Common myeloid progenitor, CD34-positive (primary cell): ENCODE measurements at regions not wholly inside any gene's neighbourhood (a gene's known extent, or its start where the extent isn't known, plus 50 kb on each side); places are given as distances from the start of the nearest gene placed in this dataset.

Experiments
- CTCF ChIA-PET: fragments of 350-600 bp; sonication (Branson Sonifier 250); formaldehyde crosslinking; loops from one replicate; lab custom pipeline; 2021; ENCODE audit warnings: antibody characterized with exemption; lab: Charles Lee
- POLR2A ChIA-PET: fragments of 350-600 bp; sonication (Branson Sonifier 250); formaldehyde crosslinking; loops from one replicate; lab custom pipeline; 2021; ENCODE audit warnings: antibody characterized with exemption; lab: Charles Lee
- DNase-seq, 3 donors: peaks; one replicate each; pipeline versions ENCODE4 v3.0.0 to v3.0.0-alpha.2; 2013
- H3K27ac ChIP-seq, 2 experiments: 1 replicate in 1 of 2; 2 replicates in 1 of 2; pipeline ENCODE4 v1.7.0; 2013; ENCODE audit warnings: inconsistent platforms in 2 of 2, low read length in 2 of 2, mild to moderate bottlenecking in 2 of 2, low read depth in 1 of 2, moderate library complexity in 1 of 2; ENCODE audit not compliant: severe bottlenecking in 2 of 2, insufficient read depth in 1 of 2, poor library complexity in 1 of 2
- H3K27me3 ChIP-seq, 5 experiments: replicated peaks in 2 of 5; 1 replicate in 3 of 5; 2 replicates in 2 of 5; pipeline versions ENCODE4 v1.6.1 to v1.7.0; 2013; ENCODE audit warnings: low read length in 4 of 5, mild to moderate bottlenecking in 2 of 5, moderate library complexity in 2 of 5, inconsistent platforms in 1 of 5; ENCODE audit not compliant: insufficient read depth in 5 of 5, control insufficient read depth in 4 of 5
- H3K36me3 ChIP-seq, 4 experiments: 1 replicate in 2 of 4; 2 replicates in 2 of 4; pipeline versions ENCODE4 v1.6.1 to v1.7.0; 2013; ENCODE audit warnings: low read length in 3 of 4, control low read depth in 1 of 4, mild to moderate bottlenecking in 1 of 4; ENCODE audit not compliant: control insufficient read depth in 4 of 4, insufficient read depth in 4 of 4
- H3K4me1 ChIP-seq, 4 experiments: 1 replicate in 3 of 4; 2 replicates in 1 of 4; pipeline versions ENCODE4 v1.6.1 to v1.7.1; 2013; ENCODE audit warnings: low read length in 3 of 4, mild to moderate bottlenecking in 3 of 4, control low read depth in 1 of 4, inconsistent platforms in 1 of 4, moderate library complexity in 1 of 4; ENCODE audit not compliant: control insufficient read depth in 4 of 4, insufficient read depth in 4 of 4; ENCODE audit errors: control extremely low read depth in 1 of 4
- H3K4me3 ChIP-seq, 7 experiments: 1 replicate in 4 of 7; 2 replicates in 3 of 7; pipeline versions ENCODE4 v1.5.1 to v1.7.0; 2013; ENCODE audit warnings: mild to moderate bottlenecking in 7 of 7, low read length in 6 of 7, moderate library complexity in 6 of 7, inconsistent platforms in 2 of 7, low read depth in 2 of 7, control low read depth in 1 of 7; ENCODE audit not compliant: insufficient read depth in 4 of 7, control insufficient read depth in 1 of 7; ENCODE audit errors: extremely low read depth in 1 of 7
- H3K9me3 ChIP-seq, 5 experiments: 1 replicate in 4 of 5; 2 replicates in 1 of 5; pipeline versions ENCODE4 v1.6.1 to v1.7.1; 2013; ENCODE audit warnings: low read length in 4 of 5, mild to moderate bottlenecking in 2 of 5, inconsistent platforms in 1 of 5, low read depth in 1 of 5, moderate library complexity in 1 of 5; ENCODE audit not compliant: control insufficient read depth in 4 of 5, insufficient read depth in 2 of 5; ENCODE audit errors: control extremely low read depth in 1 of 5
- WGBS: methylation state at CpG from one replicate; pipeline ENCODE4 v1.1.5; 2013; ENCODE audit not compliant: insufficient coverage; 5-methylcytosine and 5-hydroxymethylcytosine counted together

DNA sequence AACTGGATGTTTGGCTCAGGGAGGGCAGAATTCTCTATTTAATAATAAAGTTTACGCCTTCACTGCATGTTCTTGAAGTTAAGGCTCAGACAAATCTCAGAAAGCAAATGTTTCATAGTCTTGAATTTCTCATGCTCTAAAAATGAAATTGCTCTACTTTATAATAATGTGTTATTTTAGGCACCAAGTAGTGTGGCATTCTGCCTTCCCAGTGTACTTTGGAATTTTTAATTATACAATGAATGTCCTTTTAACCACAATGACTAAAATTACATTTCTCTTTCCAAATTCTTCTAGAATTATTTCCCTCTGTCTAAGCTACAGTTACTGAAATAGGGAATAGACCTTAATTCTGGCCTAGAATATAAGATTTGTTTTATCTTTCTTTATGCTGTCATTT is 97.9 kb upstream of the PDE5A start:
- POLR2A ChIA-PET = no interaction called here
- no peak for DNase-seq
- peaks cover 0 to 1% (median 0%) of the 10 kb centered on the region in 5 experiments for H3K9me3 ChIP-seq
- CTCF ChIA-PET = no interaction called here
- H3K27ac ChIP-seq = no peak overlapping the region
- H3K36me3 ChIP-seq = no peaks in the 10 kb centered on the region
- no peaks in the 10 kb centered on the region for H3K4me1 ChIP-seq
- 100% methylated on average over 1 of the region's 1 CpG for WGBS
- H3K27me3 ChIP-seq = no peaks in the 10 kb centered on the region
- H3K4me3 ChIP-seq = no peak overlapping the region

DNA sequence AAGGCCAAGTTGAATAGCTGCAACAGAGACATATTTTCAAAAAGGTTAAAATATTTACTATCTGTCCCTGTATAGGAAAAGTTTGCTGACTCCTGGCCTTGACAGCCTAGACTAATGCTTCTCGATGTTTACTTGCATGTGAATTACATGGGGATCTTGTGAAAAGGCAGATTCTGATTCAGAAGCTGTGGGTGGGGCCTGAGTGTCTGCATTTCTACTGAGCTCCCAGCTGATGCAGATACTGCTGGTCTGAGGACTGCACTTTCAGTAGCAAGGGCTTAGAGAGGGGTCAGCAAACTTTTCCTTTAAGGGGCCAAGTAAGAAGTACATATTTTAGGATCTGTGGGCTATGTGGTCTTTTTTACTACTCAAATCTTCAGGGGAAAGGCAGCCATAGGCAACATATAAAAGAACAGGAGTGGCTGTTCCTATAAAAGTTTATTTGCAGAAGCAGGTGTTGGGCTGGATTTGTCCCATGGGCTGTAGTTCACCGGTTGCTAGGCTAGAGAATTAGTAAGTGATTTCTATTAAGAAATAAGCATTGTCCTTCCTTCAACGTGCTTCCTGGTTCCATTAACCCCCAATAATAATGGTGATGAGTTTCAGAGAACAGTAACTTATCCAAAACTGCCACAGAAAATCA is 97.2 kb upstream of the PDE5A start:
- 100% methylated on average over 2 of the region's 3 CpGs for WGBS

DNA sequence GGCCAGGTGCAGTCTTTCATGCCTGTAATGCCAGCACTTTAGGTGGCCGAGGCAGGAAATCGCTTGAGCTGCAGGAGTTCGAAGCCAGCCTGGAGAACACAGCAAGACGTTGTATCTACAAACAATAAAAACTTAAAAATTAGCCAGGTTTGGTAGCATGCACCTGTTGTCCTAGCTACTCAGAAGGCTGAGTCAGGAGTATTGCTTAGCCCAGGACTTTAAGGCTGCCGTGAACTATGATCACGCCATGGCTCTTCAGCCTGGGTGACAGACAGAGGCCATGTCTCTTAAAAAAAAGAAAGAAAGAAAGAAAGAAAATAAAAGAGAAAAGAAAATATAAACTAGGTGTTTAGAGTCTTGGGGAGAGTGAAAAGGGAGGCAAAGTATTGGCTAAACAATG is 96.4 kb upstream of the PDE5A start:
- no peak overlapping the region for H3K27ac ChIP-seq
- POLR2A ChIA-PET = no interaction called here
- H3K4me3 ChIP-seq = no peak overlapping the region
- H3K36me3 ChIP-seq = no peaks in the 10 kb centered on the region
- H3K27me3 ChIP-seq = no peaks in the 10 kb centered on the region
- no peaks in the 10 kb centered on the region for H3K4me1 ChIP-seq
- CTCF ChIA-PET = no interaction called here
- DNase-seq = no peak
- H3K9me3 ChIP-seq = peaks cover 0 to 3% (median 0%) of the 10 kb centered on the region in 5 experiments
- 100% methylated on average over 4 of the region's 6 CpGs for WGBS

More for the DNA sequence above, 97.2 kb upstream of the PDE5A start:
- Histone ChIP-seq H3K4me3 (no peak overlapping the region), H3K4me1 (no peaks in the 10 kb centered on the region), H3K27ac (no peak overlapping the region), H3K27me3 (no peaks in the 10 kb centered on the region), H3K36me3 (no peaks in the 10 kb centered on the region), H3K9me3 (peaks cover 0 to 1% (median 0%) of the 10 kb centered on the region in 5 experiments)
- ChIA-PET POLR2A (no interaction called here), CTCF (no interaction called here)
- DNase-seq = no peak

DNA sequence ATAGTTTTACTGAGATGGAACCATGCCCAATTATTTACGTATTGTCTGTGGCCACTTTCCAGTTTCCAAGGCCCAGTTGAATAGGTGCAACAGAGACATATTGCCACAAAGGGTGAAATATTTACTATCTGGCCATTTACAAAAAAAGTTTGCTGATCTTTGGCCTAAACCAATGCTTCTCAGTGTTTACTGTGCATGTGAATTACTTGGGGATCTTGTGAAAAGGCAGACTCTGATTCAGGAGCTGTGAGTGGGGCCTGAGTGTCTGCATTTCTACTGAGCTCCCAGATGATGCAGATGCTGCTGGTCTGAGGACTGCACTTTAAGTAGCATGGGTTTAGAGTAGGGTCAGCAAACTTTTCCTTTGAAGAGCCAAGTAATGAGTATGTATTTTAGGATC is 94.1 kb upstream of the PDE5A start:
- ChIA-PET CTCF (no interaction called here), POLR2A (no interaction called here)
- H3K4me1 ChIP-seq = no peaks in the 10 kb centered on the region

DNA sequence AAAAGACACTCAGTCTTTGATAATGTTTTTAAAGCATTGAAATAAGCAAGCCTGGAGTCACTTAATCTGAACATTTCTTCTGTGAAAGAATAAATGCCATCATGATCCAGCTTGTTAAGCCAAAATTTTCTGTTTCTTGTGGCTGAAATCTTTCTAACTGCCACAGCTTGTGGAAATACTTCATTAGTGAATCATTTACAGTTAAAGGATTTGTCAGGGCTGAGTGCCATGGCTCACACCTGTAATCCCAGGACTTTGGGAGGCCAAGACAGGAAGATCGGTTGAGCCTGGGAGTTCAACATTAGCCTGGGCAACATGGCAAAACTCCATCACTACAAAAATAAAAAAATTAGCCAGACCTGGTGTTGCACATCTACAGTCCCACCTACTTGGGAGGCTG is 93.3 kb upstream of the PDE5A start:
- Histone ChIP-seq H3K27me3 (no peaks in the 10 kb centered on the region), H3K4me1 (no peaks in the 10 kb centered on the region), H3K9me3 (peaks cover 0 to 3% (median 0%) of the 10 kb centered on the region in 5 experiments), H3K27ac (no peak overlapping the region), H3K4me3 (no peak overlapping the region), H3K36me3 (no peaks in the 10 kb centered on the region)
- WGBS = no CpG with 5 or more reads among the region's 1 CpG
- POLR2A ChIA-PET = no interaction called here
- DNase-seq = no peak
- CTCF ChIA-PET = no interaction called here

More for the DNA sequence above, 94.1 kb upstream of the PDE5A start:
- DNase-seq = no peak
- Histone ChIP-seq H3K27ac (no peak overlapping the region), H3K36me3 (no peaks in the 10 kb centered on the region), H3K27me3 (no peaks in the 10 kb centered on the region), H3K4me3 (no peak overlapping the region), H3K9me3 (peaks cover 0 to 3% (median 0%) of the 10 kb centered on the region in 5 experiments)
- WGBS = 100% methylated on average over 1 of the region's 1 CpG

DNA sequence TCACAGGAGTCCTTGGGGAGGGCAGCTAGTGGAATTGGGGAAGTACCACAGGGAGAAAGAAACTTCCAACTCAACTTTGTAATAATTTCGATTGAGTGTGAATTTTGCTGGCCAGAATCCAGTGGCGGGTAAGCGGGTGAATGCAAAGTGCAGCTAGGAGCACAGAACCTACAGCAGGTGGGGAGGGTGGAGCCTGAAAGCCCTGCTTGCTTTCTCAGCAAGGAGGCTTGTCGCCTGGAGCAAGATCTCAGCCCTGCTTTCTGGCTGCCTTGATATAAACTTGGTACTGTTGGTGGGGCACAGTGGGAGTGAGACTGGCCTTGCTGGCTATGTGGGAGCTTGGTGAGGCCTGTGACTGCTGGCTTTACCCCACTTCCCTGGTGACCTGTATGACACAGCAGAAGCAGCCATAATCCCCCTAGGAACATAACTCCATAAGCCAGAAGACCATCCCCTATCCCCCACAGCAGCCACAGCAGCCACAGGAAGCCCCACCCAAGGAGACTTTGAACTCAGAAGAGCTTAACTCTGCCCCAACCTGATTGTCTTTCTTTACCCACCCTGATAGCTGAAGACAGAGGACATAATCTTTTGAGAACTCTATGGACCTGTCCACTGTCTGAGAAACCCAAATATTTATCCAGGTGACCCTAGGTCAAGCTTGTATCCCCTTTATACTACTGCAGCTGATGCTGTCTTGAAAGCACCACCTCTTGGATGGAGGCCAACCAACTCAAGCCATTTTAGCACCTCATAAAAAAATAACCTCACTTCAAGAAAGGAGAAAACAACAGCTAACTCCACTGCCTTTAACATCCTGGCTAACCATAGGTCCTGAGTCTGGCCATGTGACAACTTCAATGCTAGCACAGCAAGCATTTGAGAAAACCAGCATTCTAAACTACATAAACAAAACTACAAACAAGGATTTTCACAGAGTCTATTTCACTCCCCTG is 87.2 kb upstream of the PDE5A start:
- Histone ChIP-seq H3K27me3 (no peaks in the 10 kb centered on the region), H3K9me3 (peaks cover 0 to 5% (median 5%) of the 10 kb centered on the region in 5 experiments), H3K4me1 (no peaks in the 10 kb centered on the region), H3K36me3 (no peaks in the 10 kb centered on the region), H3K4me3 (no peak overlapping the region), H3K27ac (no peak overlapping the region)
- DNase-seq = no peak
- ChIA-PET POLR2A (no interaction called here), CTCF (no interaction called here)
- WGBS = 95% methylated on average over 3 of the region's 4 CpGs

DNA sequence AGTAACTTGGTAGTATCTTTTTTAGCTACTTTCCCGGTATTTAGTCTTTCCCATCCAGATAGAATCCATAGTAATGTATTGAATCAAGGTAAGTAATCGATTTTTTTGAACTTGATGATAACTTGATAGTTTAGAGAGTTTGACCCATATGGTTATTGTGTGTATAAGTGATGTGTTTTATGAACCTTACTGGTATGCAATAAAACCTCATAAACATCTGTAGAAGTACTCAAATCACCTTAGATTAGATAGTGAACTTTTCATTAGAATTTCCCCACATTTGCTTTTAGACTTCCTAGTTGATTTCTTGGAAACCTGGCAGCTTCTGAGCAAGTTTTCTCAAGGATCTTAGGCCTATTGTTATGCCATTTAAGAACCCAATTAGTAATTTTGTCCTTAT is 80.8 kb upstream of the PDE5A start:
- H3K27me3 ChIP-seq = no peaks in the 10 kb centered on the region
- H3K36me3 ChIP-seq = no peaks in the 10 kb centered on the region
- H3K9me3 ChIP-seq = peaks cover 0 to 1% (median 0%) of the 10 kb centered on the region in 5 experiments
- H3K4me1 ChIP-seq = no peaks in the 10 kb centered on the region
- POLR2A ChIA-PET = no interaction called here
- DNase-seq = no peak
- H3K27ac ChIP-seq = no peak overlapping the region
- CTCF ChIA-PET = no interaction called here
- H3K4me3 ChIP-seq = no peak overlapping the region
- WGBS = no CpG with 5 or more reads among the region's 2 CpGs
